ENCODE measurements at regions not wholly inside any gene's neighbourhood (a gene's known extent, or its start where the extent isn't known, plus 50 kb on each side); places are given as distances from the start of the nearest gene placed in this dataset.

GRCh38 chr9:2341126-2341525 is 280.5 kb upstream of the VLDLR start:
- 0% methylated on average over 3 of the region's 3 CpGs for WGBS (ENCODE audit: insufficient coverage, low coverage, missing lambda C conversion rate)
- Histone ChIP-seq H3K27ac (ENCODE audit: extremely low read depth, low read depth, low read length) (no peak overlapping the region), H3K9me1 (ENCODE audit: control insufficient read depth, insufficient read depth, low read length) (no peaks in the 10 kb centered on the region), H2AFZ (ENCODE audit: low read depth, low read length) (no peak overlapping the region), H3K27me3 (ENCODE audit: control insufficient read depth in 2 of 2, insufficient read depth in 2 of 2, low read length in 2 of 2) (no peaks in the 10 kb centered on the region), H3K4me1 (replicated peaks in 1 of 2; ENCODE audit: control insufficient read depth in 2 of 2, insufficient read depth in 2 of 2, low read length in 2 of 2) (no peaks in the 10 kb centered on the region), H3K36me3 (ENCODE audit: control insufficient read depth, insufficient read depth, low read length) (no peaks in the 10 kb centered on the region), H4K20me1 (replicated peaks; ENCODE audit: control insufficient read depth, insufficient read depth, low read length) (no peaks in the 10 kb centered on the region), H3K4me2 (ENCODE audit: insufficient read depth, low read length) (no peak overlapping the region), H3K79me2 (ENCODE audit: control insufficient read depth, insufficient read depth, low read length) (no peaks in the 10 kb centered on the region), H3K9me3 (replicated peaks; ENCODE audit: control insufficient read depth, insufficient read depth, low read depth, low read length) (no peaks in the 10 kb centered on the region), H3K4me3 (no peak overlapping the region), H3K9ac (ENCODE audit: insufficient read depth in 1 of 2, low read depth in 2 of 2, low read length in 2 of 2) (no peak overlapping the region)
- intact Hi-C loops (cut with micrococcal nuclease) (no loop called here), in situ Hi-C loops (cut with MboI) (no loop called here)
- ATAC-seq, result no peak
- POLR2A ChIA-PET, result no interaction called here
- BruUV-seq (replicated peaks), result no TSS peak
- TF ChIP-seq FOXP4 (CRISPR knock-in tag; IDR thresholded peaks at IDR 0.05; ENCODE audit: borderline replicate concordance) (no peak), HES1 (IDR thresholded peaks at IDR 0.05; ENCODE audit: low read depth) (no peak), ZBTB34 (CRISPR knock-in tag; IDR thresholded peaks at IDR 0.05) (no peak), MYBL2 (IDR thresholded peaks at IDR 0.05; ENCODE audit: low read depth) (no peak), MYBL2 (CRISPR knock-in tag; IDR thresholded peaks at IDR 0.05; ENCODE audit: borderline replicate concordance) (no peak), TFE3 (CRISPR knock-in tag; IDR thresholded peaks at IDR 0.05) (no peak), HNRNPH1 (optimal IDR thresholded peaks at IDR 0.05; ENCODE audit: low read depth, low read length) (no peak), PHF20 (IDR thresholded peaks at IDR 0.05; ENCODE audit: partially characterized antibody) (no peak)
- DNase-seq (ENCODE audit: extremely low read depth in 1 of 4, low spot score in 3 of 4), result no peak
- CTCF ChIA-PET (ENCODE audit: low intra/inter-chr PET ratio), result no interaction called here
- FAIRE-seq, result no peak
